PFSK-1 (cell line): ENCODE measurements at regions not wholly inside any gene's neighbourhood (a gene's known extent, or its start where the extent isn't known, plus 50 kb on each side); places are given as distances from the start of the nearest gene placed in this dataset.

Source experiments
- FOXP2 ChIP-seq: optimal IDR thresholded peaks from 2 replicates; pipeline ENCODE3; 2011; ENCODE audit warnings: borderline replicate concordance, control low read depth, inconsistent platforms; ENCODE audit not compliant: insufficient read depth; ENCODE audit errors: extremely low read length, extremely low read depth
- REST ChIP-seq, 2 experiments: IDR thresholded peaks; 2 replicates each; pipeline versions ENCODE4 v1.6.1 to v1.8.0; 2011 to 2012; ENCODE audit warnings: low read depth in 2 of 2, low read length in 2 of 2, control low read depth in 1 of 2, inconsistent platforms in 1 of 2, mild to moderate bottlenecking in 1 of 2, moderate library complexity in 1 of 2; ENCODE audit not compliant: insufficient read depth in 1 of 2
- SIN3A ChIP-seq: IDR thresholded peaks from 2 replicates; pipeline ENCODE4 v1.6.1; 2012; ENCODE audit warnings: mild to moderate bottlenecking, low read length, moderate library complexity, borderline replicate concordance; ENCODE audit not compliant: insufficient read depth

- TF ChIP-seq SIN3A (no peak), REST (IDR thresholded peaks at IDR 0.05; ENCODE audit: insufficient read depth in 1 of 2, low read depth in 2 of 2, low read length in 2 of 2) (no peak), FOXP2 (no peak)
Observed at GRCh38 chr3:31079689-31080088, 185.2 kb upstream of the GADL1 start.
